Left forelimb (tissue), 1 donor: ENCODE measurements at regions not wholly inside any gene's neighbourhood (a gene's known extent, or its start where the extent isn't known, plus 50 kb on each side); places are given as distances from the start of the nearest gene placed in this dataset.
"Not testable (repeated sequence)": the region's sequence is repeated elsewhere in the genome, so short reads cannot be mapped to it uniquely, and the experiment has no call there.

Experiments
- DNase-seq: peaks from one replicate; pipeline ENCODE4 v3.0.0-alpha.2; 2018; ENCODE audit warnings: low spot score

DNA sequence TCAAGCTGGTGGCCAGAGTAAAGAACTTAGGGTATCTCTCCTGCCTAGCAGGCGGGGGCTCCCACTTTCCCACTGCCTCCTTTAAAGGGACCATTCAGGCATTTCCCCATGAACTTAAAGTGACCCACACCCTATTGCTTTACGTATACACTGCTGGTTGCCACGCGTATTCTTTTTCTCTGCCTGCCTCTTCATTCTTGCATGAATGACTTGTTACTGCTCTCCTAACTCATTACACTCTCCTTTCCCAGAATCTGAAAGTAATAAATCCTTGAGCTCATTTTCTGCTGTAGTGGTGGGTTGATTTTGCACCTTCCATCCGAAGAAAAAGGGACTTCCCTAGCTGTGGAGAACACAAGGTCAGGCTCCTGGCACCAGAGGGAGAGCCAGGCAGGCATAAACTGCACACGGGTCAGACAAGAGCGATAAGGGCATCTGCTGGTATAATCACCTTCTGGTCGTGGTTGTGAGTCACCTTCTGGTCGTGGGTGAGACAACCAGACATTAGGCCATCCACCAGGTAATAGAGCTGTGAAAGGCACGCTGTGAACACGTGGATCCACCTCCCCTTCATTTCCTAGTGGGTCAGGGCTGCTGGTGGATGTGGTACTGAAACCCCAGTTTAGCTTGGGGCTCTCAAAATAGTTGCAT, 950.3 kb downstream of the SOCS6 start:
- DNase-seq = no peak

DNA sequence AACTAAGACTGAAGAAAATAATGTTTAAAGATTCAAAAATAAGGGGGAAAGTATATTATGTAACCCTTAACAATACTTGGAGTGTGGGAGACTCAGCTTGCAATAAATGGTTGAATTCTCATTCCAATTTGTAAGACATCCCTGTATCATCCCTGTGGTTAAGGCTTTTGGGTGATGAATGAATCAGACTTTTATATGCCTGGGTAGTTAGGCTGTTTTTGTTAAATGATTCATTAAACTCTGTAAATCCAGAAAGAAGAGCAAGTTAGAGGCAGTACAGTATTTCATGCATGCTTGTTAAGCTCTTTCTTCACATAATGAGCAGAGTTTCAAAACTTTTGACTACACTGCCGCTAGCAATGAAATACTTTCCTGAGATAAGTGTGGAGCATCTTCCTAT, 948.8 kb downstream of the SOCS6 start:
- DNase-seq = no peak

GRCh38 chr18:71233177-71233576, 944.3 kb downstream of the SOCS6 start:
- DNase-seq = no peak

DNA sequence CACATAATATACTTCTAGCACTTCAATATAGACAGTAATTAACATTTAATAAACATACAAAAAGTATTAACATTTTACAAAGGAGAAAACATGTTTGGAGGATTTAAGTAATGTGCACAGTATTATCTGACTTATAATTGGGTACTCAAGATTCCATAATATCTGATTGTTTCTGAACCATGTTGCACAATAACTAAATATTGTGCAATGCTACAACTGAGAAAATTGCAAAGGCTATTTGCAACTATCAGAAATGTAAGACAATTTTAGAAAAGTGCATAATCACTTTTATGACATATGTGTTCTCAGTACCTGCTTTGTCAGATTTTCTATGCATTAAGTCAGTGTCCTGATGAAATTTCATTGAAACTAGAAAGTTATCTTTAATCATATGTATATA, 934.6 kb downstream of the SOCS6 start:
- DNase-seq = no peak

- DNase-seq = no peak
Measured at GRCh38 chr18:71221405-71221804, 932.6 kb downstream of the SOCS6 start.

DNA sequence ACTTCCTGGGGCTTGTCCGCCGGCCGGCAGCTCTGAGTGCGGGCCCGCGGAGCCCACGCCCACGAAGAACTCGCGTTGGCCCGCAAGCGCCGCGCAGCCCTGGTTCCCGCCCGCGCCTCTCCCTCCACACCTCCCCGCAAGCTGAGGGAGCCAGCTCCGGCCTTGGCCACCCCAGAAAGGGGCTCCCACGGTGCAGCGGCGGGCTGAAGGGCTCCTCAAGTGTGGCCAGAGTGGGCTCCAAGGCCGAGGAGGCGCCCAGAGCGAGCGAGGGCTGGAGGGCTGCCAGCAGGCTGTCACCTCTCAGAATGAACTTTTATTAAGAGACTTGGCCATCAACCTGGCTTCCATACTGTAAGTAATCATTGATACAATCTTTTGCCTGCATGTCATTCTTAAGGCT, 923.9 kb downstream of the SOCS6 start:
- DNase-seq = not testable (repeated sequence)

DNA sequence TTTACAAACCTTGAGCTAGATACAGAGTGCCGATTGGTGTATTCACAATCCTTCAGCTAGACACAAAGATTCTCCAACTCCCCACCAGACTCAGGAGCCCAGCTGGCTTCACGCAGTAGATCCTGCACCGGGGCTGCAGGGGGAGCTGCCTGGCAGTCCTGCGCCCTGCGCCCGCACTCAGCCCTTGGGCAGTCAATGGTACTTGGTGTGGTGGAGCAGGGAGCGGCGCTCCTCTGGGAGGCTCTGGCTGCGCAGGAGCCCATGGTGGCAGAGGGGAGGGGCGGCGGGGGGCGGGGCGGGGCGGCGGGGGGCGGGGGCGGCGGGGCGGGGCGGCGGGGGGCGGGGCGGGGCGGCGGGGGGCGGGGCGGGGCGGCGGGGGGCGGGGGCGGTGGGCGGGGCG, 923.4 kb downstream of the SOCS6 start:
- no peak for DNase-seq

DNA sequence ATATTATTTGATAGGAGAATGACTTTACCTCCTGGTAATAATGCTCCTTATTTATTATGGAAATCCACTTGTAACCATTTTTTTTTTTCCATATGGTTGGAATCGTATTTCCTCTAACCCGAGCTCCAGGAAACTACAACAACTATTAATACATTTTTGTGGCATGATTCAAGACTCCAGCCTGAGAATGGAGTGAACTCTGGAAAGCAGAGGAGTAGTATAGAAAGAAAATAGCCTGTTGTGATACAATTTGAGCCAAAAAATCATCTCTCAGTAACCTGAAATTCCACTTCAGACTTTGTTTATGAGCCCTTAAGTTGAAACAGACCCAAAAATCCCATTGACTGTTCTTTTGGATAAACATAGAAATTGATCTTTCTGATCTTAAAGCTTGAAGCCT, 921.1 kb downstream of the SOCS6 start:
- DNase-seq = no peak

DNA sequence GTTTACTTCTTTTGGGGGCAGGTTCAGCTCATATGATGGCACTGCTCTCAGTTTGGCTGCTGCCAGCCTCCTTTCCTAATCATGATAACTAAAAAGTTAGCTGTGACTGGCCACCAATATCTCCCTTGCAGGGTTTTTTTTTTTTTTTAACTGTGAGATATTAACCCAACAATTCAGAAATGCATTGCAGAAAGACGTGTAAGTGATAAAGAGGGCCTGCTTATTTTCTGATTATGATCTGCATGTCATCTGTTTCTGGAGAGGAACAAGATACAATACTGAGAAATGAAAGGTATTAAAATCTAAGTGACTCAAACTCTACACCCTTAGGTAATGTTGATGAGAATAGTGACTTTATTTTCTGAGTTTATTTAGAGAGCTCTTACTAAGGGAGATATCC, 905.6 kb downstream of the SOCS6 start:
- no peak for DNase-seq

- no peak for DNase-seq
Measured at GRCh38 chr18:71189581-71189980, 900.7 kb downstream of the SOCS6 start.

- no peak for DNase-seq
Measured at GRCh38 chr18:71168557-71169145, 879.8 kb downstream of the SOCS6 start.

GRCh38 chr18:71136487-71136886, 847.6 kb downstream of the SOCS6 start:
- DNase-seq = no peak

GRCh38 chr18:71134122-71134521, 845.3 kb downstream of the SOCS6 start:
- DNase-seq = no peak

DNA sequence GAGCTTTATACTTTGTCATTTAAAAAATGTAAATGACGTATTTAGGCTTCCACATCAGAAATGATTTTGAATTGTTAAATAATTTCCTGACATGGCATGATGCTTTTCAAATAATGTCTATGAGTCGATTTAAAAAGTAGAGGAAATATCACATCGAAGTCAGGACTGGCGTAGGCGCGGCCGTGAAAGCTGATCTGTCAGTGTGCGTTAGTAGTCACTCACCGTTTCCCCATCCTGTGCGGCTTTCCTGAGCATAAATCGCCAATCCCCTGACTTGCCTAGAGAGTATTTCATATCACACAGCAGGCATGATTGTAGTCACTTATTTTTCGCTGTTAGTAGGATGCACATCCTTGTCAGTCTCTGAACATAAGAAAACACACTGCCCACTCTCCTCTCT, 843.1 kb downstream of the SOCS6 start:
- no peak for DNase-seq

- no peak for DNase-seq
Measured at GRCh38 chr18:71130351-71130750, 841.5 kb downstream of the SOCS6 start.

GRCh38 chr18:71125581-71125980, 836.7 kb downstream of the SOCS6 start:
- no peak for DNase-seq

DNA sequence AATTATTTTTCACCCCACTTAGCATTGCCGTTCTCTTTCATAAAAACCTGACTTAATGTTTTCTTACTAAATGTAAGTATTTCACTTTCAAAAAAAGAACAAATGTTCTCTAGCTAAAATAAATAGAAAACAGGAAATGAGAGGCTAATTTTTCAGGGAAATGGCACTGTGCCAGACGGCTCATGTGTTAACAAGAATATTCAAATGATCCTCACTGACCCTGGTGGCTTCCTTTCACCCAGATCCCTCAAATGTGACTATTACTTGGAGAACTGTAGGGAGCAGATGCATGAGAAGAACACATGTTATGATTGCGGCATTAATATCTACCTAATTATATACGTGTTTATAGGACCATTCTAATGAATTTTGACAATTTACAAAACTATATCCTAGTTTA, 827.7 kb downstream of the SOCS6 start:
- no peak for DNase-seq

- DNase-seq = no peak
Measured at GRCh38 chr18:71115261-71115660, 826.4 kb downstream of the SOCS6 start.

DNA sequence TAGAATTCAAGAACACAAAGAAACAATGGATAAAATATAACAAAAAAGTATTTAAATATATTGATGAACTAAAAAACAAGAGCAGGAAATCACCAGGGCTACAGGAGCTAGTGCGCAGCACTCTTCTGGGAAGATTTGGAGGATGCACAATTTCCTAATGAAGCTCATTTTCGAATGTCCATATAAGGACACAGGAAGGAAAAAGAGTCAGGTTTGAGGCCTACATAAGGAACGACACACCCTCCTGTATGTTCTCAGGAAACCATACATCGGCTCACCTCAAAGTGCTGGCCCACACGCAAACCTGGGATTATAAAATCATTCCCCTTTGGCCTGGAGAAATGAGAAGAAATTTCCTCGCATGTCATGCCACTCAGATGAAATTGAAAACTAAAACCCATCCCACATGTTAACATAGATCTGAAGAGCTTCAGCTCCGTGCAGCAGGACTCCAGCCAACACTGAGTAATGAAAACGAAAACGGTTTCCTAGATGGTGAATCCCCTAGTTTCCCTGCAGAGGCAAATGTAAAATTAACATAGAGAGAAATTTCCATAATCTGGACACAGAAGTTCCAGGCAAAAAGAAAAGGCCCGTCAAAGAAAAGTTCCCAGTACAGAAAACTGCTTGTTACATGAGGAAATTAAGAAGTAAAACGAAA, 825.8 kb downstream of the SOCS6 start:
- DNase-seq = no peak

DNA sequence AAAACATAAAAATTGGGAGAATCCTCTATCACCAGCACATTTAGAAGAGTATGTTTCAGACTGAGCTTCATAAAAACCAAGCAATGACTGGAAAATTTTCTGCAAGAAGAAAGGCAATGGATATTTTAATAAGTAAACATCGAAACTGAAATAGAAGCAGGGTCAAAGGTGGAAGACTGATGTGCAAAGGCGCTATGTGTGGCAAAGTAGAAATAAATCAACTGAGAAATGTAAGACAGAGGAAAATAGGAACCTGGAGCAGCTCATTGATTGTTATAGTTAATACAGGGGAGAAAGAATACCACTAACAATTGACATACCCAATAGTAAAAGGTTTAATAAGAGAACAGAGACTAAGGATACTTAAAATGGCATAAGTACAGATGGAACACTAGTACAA, 818.4 kb downstream of the SOCS6 start:
- no peak for DNase-seq

DNA sequence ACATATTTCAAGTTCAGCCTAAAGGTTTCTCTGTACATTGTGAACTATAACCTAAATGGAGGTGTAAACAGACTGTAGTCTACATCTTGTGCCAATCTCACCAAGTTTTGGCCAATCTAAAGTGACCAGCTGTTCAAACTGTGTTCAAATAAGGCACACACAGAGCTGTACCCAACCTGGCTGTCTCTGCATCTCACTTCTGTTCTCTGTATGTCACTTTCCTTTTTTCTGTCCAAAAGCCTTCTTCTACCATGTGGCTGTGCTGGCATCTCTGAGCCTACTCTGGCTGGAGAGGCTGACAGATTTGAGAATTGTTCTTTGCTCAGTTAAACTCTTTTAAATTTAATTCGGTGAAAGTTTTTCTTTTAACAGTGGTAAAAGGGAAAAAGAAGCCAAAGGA, 817.9 kb downstream of the SOCS6 start:
- DNase-seq = no peak

DNA sequence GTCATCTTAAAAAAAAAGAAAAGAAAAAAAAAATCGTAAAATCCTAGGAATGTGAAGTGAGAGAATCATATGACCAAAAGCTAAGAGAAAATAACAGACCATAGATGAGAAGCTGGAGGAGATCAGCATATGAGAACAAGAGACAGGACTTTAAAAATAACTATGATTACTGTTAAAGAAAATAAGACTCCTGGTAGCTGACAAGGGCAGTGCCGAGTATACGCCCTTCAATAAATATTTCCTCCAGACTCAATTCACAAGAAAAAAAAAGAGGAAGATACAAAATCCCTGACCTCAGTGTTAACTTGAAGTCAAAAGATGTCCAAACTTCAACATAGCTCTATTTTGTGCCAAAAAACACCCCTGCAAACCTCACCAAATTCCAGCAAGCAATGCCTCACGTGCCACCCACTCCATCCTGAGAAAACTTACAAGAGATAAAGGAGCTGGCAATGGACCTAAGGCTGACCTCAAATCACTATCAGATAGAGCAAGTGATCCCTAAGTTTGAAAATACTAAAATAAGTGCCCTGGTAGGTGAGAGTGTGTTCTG, 817.2 kb downstream of the SOCS6 start:
- DNase-seq = no peak

DNA sequence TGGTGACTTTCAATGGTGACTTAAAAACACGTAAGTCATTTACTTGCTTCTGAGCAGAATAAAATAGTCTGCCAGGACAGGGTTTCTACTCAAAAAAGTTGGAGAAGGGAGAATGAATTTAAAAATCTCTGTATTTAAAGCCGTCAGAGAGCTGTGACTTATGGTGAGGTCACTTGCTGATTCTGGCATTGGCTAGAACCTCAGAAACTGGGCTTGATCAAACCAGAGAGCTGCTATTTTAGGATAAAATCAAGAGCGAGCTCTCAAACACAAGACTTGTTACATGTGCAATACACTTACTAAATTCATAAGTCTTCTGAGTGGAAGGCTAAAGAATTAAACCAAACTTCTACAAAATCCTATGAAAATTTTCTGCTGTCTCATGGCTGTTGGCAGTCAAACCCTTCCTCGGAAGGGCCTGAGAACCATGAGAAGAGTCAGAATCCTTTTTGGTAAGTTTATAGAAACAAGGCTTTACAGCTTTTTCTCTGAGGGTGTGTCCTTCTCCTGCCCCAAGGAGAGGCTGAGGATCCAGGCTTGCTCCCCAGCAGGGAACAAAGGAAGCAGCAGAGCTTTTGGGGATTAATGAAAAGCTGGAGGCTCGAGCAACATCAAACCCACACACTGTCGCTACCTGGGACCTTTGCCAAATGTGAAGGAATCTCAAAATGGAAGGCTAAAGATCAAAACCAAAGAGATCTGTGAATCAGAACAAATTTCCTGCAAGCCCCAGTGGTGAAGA, 816.4 kb downstream of the SOCS6 start:
- DNase-seq = no peak
